Ishikawa (cell line): ENCODE measurements at regions not wholly inside any gene's neighbourhood (a gene's known extent, or its start where the extent isn't known, plus 50 kb on each side); places are given as distances from the start of the nearest gene placed in this dataset.

Experiments used
- CEBPB ChIP-seq: IDR thresholded peaks from 2 replicates; pipeline ENCODE4 v1.6.1; 2012
- CREB1 ChIP-seq: IDR thresholded peaks from 2 replicates; pipeline ENCODE4 v1.6.1; 2012; ENCODE audit warnings: low read depth
- EGR1 ChIP-seq: IDR thresholded peaks from 2 replicates; pipeline ENCODE4 v1.6.1; 2012
- EP300 ChIP-seq: IDR thresholded peaks from 2 replicates; pipeline ENCODE4 v1.6.1; 2012; ENCODE audit warnings: borderline replicate concordance
- FOXM1 ChIP-seq: IDR thresholded peaks from 2 replicates; pipeline ENCODE4 v1.6.1; 2012; ENCODE audit warnings: low read depth, borderline replicate concordance
- NFIC ChIP-seq: IDR thresholded peaks from 2 replicates; pipeline ENCODE4 v1.6.1; 2012
- RAD21 ChIP-seq: IDR thresholded peaks from 2 replicates; pipeline ENCODE4 v1.6.1; 2012; ENCODE audit warnings: low read depth
- REST ChIP-seq: IDR thresholded peaks from 2 replicates; pipeline ENCODE4 v1.6.1; 2012; ENCODE audit warnings: low read depth, mild to moderate bottlenecking
- TAF1 ChIP-seq: IDR thresholded peaks from 2 replicates; pipeline ENCODE4 v1.6.1; 2012; ENCODE audit warnings: low read depth, mild to moderate bottlenecking
- TEAD4 ChIP-seq: IDR thresholded peaks from 2 replicates; pipeline ENCODE4 v1.6.1; 2012
- YY1 ChIP-seq: IDR thresholded peaks from 2 replicates; pipeline ENCODE4 v1.6.1; 2012; ENCODE audit warnings: low read depth
- ZBTB7A ChIP-seq: IDR thresholded peaks from 2 replicates; pipeline ENCODE4 v1.6.1; 2012; ENCODE audit warnings: low read depth
- TF ChIP-seq, protein P1 (sequence below): IDR thresholded peaks from 2 replicates; pipeline ENCODE4 v1.6.1; 2012
- TF ChIP-seq, protein P2 (sequence below): IDR thresholded peaks from 2 replicates; pipeline ENCODE4 v1.6.1; 2012

DNA sequence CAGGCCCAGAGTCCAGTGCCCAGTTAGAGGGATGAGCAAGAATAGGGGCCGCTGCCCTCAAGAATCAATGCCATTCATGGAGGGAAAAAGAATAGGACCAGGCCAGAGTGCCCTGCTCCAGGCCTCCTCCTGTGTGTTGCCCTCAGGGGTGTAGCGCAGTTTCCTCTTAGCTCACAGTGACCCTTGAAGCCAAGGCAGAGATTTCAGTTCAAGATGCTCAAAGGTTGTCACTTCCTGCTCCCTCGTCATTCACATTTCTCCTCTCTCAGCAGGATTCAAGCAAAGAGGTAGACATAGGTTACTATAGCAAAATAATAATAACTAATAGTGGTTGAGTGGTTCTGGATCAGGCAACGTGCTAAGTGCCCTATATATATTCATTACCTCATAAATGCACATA, 55.1 kb upstream of the PELI2 start:
- TF ChIP-seq, protein P1, sequence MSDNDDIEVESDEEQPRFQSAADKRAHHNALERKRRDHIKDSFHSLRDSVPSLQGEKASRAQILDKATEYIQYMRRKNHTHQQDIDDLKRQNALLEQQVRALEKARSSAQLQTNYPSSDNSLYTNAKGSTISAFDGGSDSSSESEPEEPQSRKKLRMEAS: no peak
- TF ChIP-seq REST: no peak
- TF ChIP-seq EGR1: no peak
- TF ChIP-seq EP300: no peak
- no peak for TF ChIP-seq ZBTB7A
- TF ChIP-seq FOXM1: no peak
- TF ChIP-seq RAD21: no peak
- TF ChIP-seq, protein P2, sequence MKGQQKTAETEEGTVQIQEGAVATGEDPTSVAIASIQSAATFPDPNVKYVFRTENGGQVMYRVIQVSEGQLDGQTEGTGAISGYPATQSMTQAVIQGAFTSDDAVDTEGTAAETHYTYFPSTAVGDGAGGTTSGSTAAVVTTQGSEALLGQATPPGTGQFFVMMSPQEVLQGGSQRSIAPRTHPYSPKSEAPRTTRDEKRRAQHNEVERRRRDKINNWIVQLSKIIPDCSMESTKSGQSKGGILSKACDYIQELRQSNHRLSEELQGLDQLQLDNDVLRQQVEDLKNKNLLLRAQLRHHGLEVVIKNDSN: no peak
- no peak for TF ChIP-seq CEBPB
- TF ChIP-seq CREB1: no peak
- TF ChIP-seq TEAD4: no peak
- TF ChIP-seq YY1: no peak
- TF ChIP-seq NFIC: no peak
- no peak for TF ChIP-seq TAF1
